Smooth muscle cell (in vitro differentiated cells): ENCODE measurements at regions not wholly inside any gene's neighbourhood (a gene's known extent, or its start where the extent isn't known, plus 50 kb on each side); places are given as distances from the start of the nearest gene placed in this dataset. TPM values are rescaled to one million over a fixed set of nuclear protein-coding genes. Genes with fewer than 3 reads are reported as not detected.

Source experiments
- DNase-seq: peaks from one replicate; lab custom pipeline; 2025; ENCODE audit not compliant: unreplicated experiment; lab: John Stamatoyannopoulos, UW
- H2AFZ ChIP-seq: fragments of 200-600 bp; sonication (generic); 2 replicates; pipeline ENCODE4 v1.6.0; 2016; ENCODE audit warnings: antibody characterized with exemption, low read depth, mild to moderate bottlenecking
- H3F3A ChIP-seq: fragments of 200-600 bp; sonication (generic); 2 replicates; pipeline ENCODE4 v1.6.0; 2017; ENCODE audit warnings: antibody characterized with exemption, low read depth
- H3K27ac ChIP-seq: fragments of 200-600 bp; sonication (generic); 2 replicates; pipeline ENCODE4 v1.5.1; 2016; ENCODE audit warnings: low read depth, mild to moderate bottlenecking
- H3K27me3 ChIP-seq: fragments of 200-600 bp; sonication (generic); 2 replicates; pipeline ENCODE4 v1.6.1; 2016; ENCODE audit warnings: low read depth, mild to moderate bottlenecking
- H3K36me3 ChIP-seq: fragments of 200-600 bp; sonication (generic); 2 replicates; pipeline ENCODE4 v1.5.1; 2016; ENCODE audit warnings: low read depth
- H3K4me1 ChIP-seq: fragments of 200-600 bp; sonication (generic); 2 replicates; pipeline ENCODE4 v1.5.1; 2016; ENCODE audit warnings: low read depth
- H3K4me2 ChIP-seq: fragments of 200-600 bp; sonication (generic); 2 replicates; pipeline ENCODE4 v1.6.0; 2016; ENCODE audit warnings: mild to moderate bottlenecking
- H3K4me3 ChIP-seq: fragments of 200-600 bp; sonication (generic); 2 replicates; pipeline ENCODE4 v1.5.1; 2016; ENCODE audit warnings: mild to moderate bottlenecking
- H3K79me2 ChIP-seq: fragments of 200-600 bp; sonication (generic); 2 replicates; pipeline ENCODE4 v1.6.0; 2016; ENCODE audit warnings: low read depth, mild to moderate bottlenecking
- H3K9ac ChIP-seq: fragments of 200-600 bp; sonication (generic); 2 replicates; pipeline ENCODE4 v1.6.0; 2016; ENCODE audit warnings: low read depth
- H3K9me3 ChIP-seq: fragments of 200-600 bp; sonication (generic); replicated peaks from 2 replicates; pipeline ENCODE4 v1.5.1; 2016; ENCODE audit warnings: low read depth
- H4K20me1 ChIP-seq: fragments of 200-600 bp; sonication (generic); 2 replicates; pipeline ENCODE4 v1.6.0; 2016; ENCODE audit warnings: low read depth
- WGBS: methylation state at CpG from one replicate; pipeline ENCODE4 v1.1.7; 2016; ENCODE audit warnings: low lambda C conversion rate; 5-methylcytosine and 5-hydroxymethylcytosine counted together
- microRNA-seq: library from miRNA; unstranded; fragments of <30 nt; microRNA quantifications from one replicate; pipeline ENCODE4, GENCODE V29; 2016; ENCODE audit warnings: borderline number of aligned reads
- small RNA-seq: library from RNA; depleted of rRNA; stranded (forward); fragments of <200 nt; gene quantifications from one replicate; pipeline ENCODE3, GENCODE V24; 2014
- TF ChIP-seq, protein P1 (sequence below): fragments of 200-600 bp; sonication (generic); IDR thresholded peaks from 2 replicates; pipeline ENCODE4 v1.5.1; 2017; ENCODE audit warnings: borderline replicate concordance, mild to moderate bottlenecking, antibody characterized with exemption; ENCODE audit not compliant: insufficient read depth, poor library complexity, severe bottlenecking

- no peaks in the 10 kb centered on the region for H3K27me3 ChIP-seq
- H2AFZ ChIP-seq, result no peak overlapping the region
- H3K4me2 ChIP-seq, result no peak overlapping the region
- H3K9me3 ChIP-seq, result no peaks in the 10 kb centered on the region
- no peaks in the 10 kb centered on the region for H3K79me2 ChIP-seq
- TF ChIP-seq, protein P1, sequence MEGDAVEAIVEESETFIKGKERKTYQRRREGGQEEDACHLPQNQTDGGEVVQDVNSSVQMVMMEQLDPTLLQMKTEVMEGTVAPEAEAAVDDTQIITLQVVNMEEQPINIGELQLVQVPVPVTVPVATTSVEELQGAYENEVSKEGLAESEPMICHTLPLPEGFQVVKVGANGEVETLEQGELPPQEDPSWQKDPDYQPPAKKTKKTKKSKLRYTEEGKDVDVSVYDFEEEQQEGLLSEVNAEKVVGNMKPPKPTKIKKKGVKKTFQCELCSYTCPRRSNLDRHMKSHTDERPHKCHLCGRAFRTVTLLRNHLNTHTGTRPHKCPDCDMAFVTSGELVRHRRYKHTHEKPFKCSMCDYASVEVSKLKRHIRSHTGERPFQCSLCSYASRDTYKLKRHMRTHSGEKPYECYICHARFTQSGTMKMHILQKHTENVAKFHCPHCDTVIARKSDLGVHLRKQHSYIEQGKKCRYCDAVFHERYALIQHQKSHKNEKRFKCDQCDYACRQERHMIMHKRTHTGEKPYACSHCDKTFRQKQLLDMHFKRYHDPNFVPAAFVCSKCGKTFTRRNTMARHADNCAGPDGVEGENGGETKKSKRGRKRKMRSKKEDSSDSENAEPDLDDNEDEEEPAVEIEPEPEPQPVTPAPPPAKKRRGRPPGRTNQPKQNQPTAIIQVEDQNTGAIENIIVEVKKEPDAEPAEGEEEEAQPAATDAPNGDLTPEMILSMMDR, result no peak
- H3K36me3 ChIP-seq, result no peaks in the 10 kb centered on the region
- H3K9ac ChIP-seq, result no peak overlapping the region
- H4K20me1 ChIP-seq, result no peaks in the 10 kb centered on the region
- H3F3A ChIP-seq, result no peaks in the 10 kb centered on the region
- H3K4me1 ChIP-seq, result no peaks in the 10 kb centered on the region
- H3K27ac ChIP-seq, result no peak overlapping the region
- 96% methylated on average over 2 of the region's 2 CpGs for WGBS
- no peak overlapping the region for H3K4me3 ChIP-seq
- no peak for DNase-seq
These were observed 51.7 kb upstream of the RASSF8 start for GRCh38 chr12:25906651-25907340.

Small RNA genes in the stretch of these regions (microRNA-seq; reads per million reads assigned to microRNA genes)
- gene MIR4302, result not detected

Small RNA genes in the stretch of these regions (small RNA-seq; reads per million reads assigned to genes)
- gene RN7SKP262, result not detected
